A673 (cell line): ENCODE measurements at regions not wholly inside any gene's neighbourhood (a gene's known extent, or its start where the extent isn't known, plus 50 kb on each side); places are given as distances from the start of the nearest gene placed in this dataset.

Experiments
- BruUV-seq: library from RNA; stranded (reverse); fragments of 400-500 nt; replicated peaks from 2 replicates; lab custom pipeline; 2021; lab: Mats Ljungman, UMichigan
- CTCF ChIA-PET: fragments of 300-600 bp; sonication (Branson Sonifier 250); formaldehyde crosslinking; loops from one replicate; lab custom pipeline; 2022; ENCODE audit warnings: antibody characterized with exemption; lab: Charles Lee
- POLR2A ChIA-PET: fragments of 300-600 bp; sonication (Branson Sonifier 250); formaldehyde crosslinking; loops from one replicate; lab custom pipeline; 2022; ENCODE audit warnings: antibody characterized with exemption; ENCODE audit not compliant: low non-redundant PET; lab: Charles Lee
- DNase-seq: peaks from one replicate; pipeline ENCODE4 v3.0.0-alpha.2; 2015; ENCODE audit warnings: low spot score
- H3K27ac ChIP-seq: fragments of 200-600 bp; sonication (generic); 2 replicates; pipeline ENCODE4 v1.5.1; 2016; ENCODE audit warnings: mixed run types, low read depth, mild to moderate bottlenecking, mixed read lengths, antibody characterized with exemption, low read length; ENCODE audit not compliant: poor library complexity, severe bottlenecking
- H3K27me3 ChIP-seq: fragments of 200-600 bp; sonication (generic); replicated peaks from 2 replicates; pipeline ENCODE4 v1.6.1; 2017; ENCODE audit warnings: mixed run types, low read depth, mild to moderate bottlenecking, mixed read lengths, antibody characterized with exemption, low read length; ENCODE audit not compliant: insufficient read depth, poor library complexity
- H3K36me3 ChIP-seq: fragments of 200-600 bp; sonication (generic); 2 replicates; pipeline ENCODE4 v1.6.1; 2016; ENCODE audit warnings: mixed run types, mild to moderate bottlenecking, mixed read lengths, antibody characterized with exemption, low read length; ENCODE audit not compliant: insufficient read depth, poor library complexity, severe bottlenecking
- H3K4me1 ChIP-seq: fragments of 200-600 bp; sonication (generic); 2 replicates; pipeline ENCODE4 v1.6.1; 2017; ENCODE audit warnings: mixed run types, mild to moderate bottlenecking, mixed read lengths, antibody characterized with exemption, low read length; ENCODE audit not compliant: insufficient read depth, poor library complexity, severe bottlenecking
- H3K4me3 ChIP-seq: fragments of 200-600 bp; sonication (generic); 2 replicates; pipeline ENCODE4 v1.5.1; 2016; ENCODE audit warnings: low read depth, mixed run types, mild to moderate bottlenecking, mixed read lengths, low read length; ENCODE audit not compliant: poor library complexity, severe bottlenecking
- H3K9me3 ChIP-seq: fragments of 200-600 bp; sonication (generic); 2 replicates; pipeline ENCODE4 v1.6.1; 2016; ENCODE audit warnings: mixed run types, low read depth, mild to moderate bottlenecking, mixed read lengths, antibody characterized with exemption, low read length; ENCODE audit not compliant: poor library complexity, severe bottlenecking
- CTCF ChIP-seq: fragments of 300-800, 200-600 bp; sonication (generic); conservative IDR thresholded peaks from 2 replicates; pipeline ENCODE4 v1.5.1; 2017; ENCODE audit warnings: low read depth, mild to moderate bottlenecking, antibody characterized with exemption, low read length, moderate library complexity, mixed read lengths
- EZH2 ChIP-seq: fragments of 200-600 bp; sonication (generic); IDR thresholded peaks from 2 replicates; pipeline ENCODE4 v1.6.1; 2017; ENCODE audit warnings: borderline replicate concordance, low read depth, mild to moderate bottlenecking, mixed read lengths, antibody characterized with exemption, low read length; ENCODE audit not compliant: poor library complexity, severe bottlenecking
- intact Hi-C: fragments of 100-400 bp; cut with micrococcal nuclease; formaldehyde crosslinking; loops from one replicate; pipeline ENCODE4 v1.10.0; 2022; ENCODE audit not compliant: unreplicated experiment

GRCh38 chr7:33816106-33816505 is 89.2 kb upstream of the BMPER start:
- ChIA-PET CTCF (no interaction called here), POLR2A (no interaction called here)
- no TSS peak for BruUV-seq
- Histone ChIP-seq H3K9me3 (no peaks in the 10 kb centered on the region), H3K4me1 (no peaks in the 10 kb centered on the region), H3K4me3 (no peak overlapping the region), H3K36me3 (no peaks in the 10 kb centered on the region), H3K27me3 (no peaks in the 10 kb centered on the region), H3K27ac (no peak overlapping the region)
- TF ChIP-seq EZH2: no peak
- no peak for TF ChIP-seq CTCF
- no peak for DNase-seq
- intact Hi-C loops: no loop called here

GRCh38 chr7:33819658-33820057 is 85.7 kb upstream of the BMPER start:
- intact Hi-C loops: no loop called here
- ChIA-PET POLR2A (no interaction called here), CTCF (no interaction called here)
- no TSS peak for BruUV-seq
- Histone ChIP-seq H3K4me3 (no peak overlapping the region), H3K27me3 (no peaks in the 10 kb centered on the region), H3K36me3 (no peaks in the 10 kb centered on the region), H3K27ac (no peak overlapping the region), H3K4me1 (no peaks in the 10 kb centered on the region), H3K9me3 (no peaks in the 10 kb centered on the region)
- DNase-seq: no peak
- no peak for TF ChIP-seq CTCF
- no peak for TF ChIP-seq EZH2

GRCh38 chr7:33820206-33820605 is 85.1 kb upstream of the BMPER start:
- POLR2A ChIA-PET: no interaction called here
- Histone ChIP-seq H3K27me3 (no peaks in the 10 kb centered on the region), H3K27ac (no peak overlapping the region), H3K4me1 (no peaks in the 10 kb centered on the region), H3K4me3 (no peak overlapping the region), H3K9me3 (no peaks in the 10 kb centered on the region), H3K36me3 (no peaks in the 10 kb centered on the region)
- no TSS peak for BruUV-seq
- CTCF ChIA-PET: no interaction called here
- no peak for DNase-seq
- intact Hi-C loops: no loop called here
- TF ChIP-seq CTCF: no peak
- TF ChIP-seq EZH2: no peak
